ENCODE measurements at regions not wholly inside any gene's neighbourhood (a gene's known extent, or its start where the extent isn't known, plus 50 kb on each side); places are given as distances from the start of the nearest gene placed in this dataset.

- ATAC-seq (no peak), DNase-seq (no peak)
- no peak overlapping the region for H3K4me3 ChIP-seq
- intact Hi-C loops (cut with DNase I): no loop called here
- no peaks in the 10 kb centered on the region for H3K27me3 ChIP-seq
- no peak for TF ChIP-seq POLR2A (IDR thresholded peaks at IDR 0.05)
- no peak for TF ChIP-seq CTCF (IDR thresholded peaks at IDR 0.05)
- H3K27ac ChIP-seq: no peak overlapping the region
- H3K9me3 ChIP-seq: no peaks in the 10 kb centered on the region
- WGBS, 2 donors: 72 to 85% methylated on average over 2 of the region's 2 CpGs
- H3K4me1 ChIP-seq: no peaks in the 10 kb centered on the region
- H3K36me3 ChIP-seq (replicated peaks in 1 of 2; ENCODE audit: insufficient read depth in 1 of 2, low read depth in 2 of 2): no peaks in the 10 kb centered on the region
These were observed 2223.0 kb downstream of the MAT2B start for GRCh38 chr5:165728425-165728824.

- Histone ChIP-seq H3K4me1 (no peaks in the 10 kb centered on the region), H3K9me3 (peaks cover 0 to 7% (median 0%) of the 10 kb centered on the region in 3 donors), H3K27ac (no peak overlapping the region), H3K27me3 (no peaks in the 10 kb centered on the region), H3K4me3 (no peak overlapping the region), H3K36me3 (replicated peaks in 1 of 2; ENCODE audit: insufficient read depth in 1 of 2, low read depth in 2 of 2) (no peaks in the 10 kb centered on the region)
- ATAC-seq (no peak), DNase-seq (no peak)
- TF ChIP-seq POLR2A (IDR thresholded peaks at IDR 0.05): no peak
- TF ChIP-seq CTCF (IDR thresholded peaks at IDR 0.05): no peak
- intact Hi-C loops (cut with DNase I): no loop called here
- 35 to 81% methylated on average over 1 of the region's 1 CpG for whole genome bisulfite sequencing, 2 donors
These were observed 2230.0 kb downstream of the MAT2B start for GRCh38 chr5:165735388-165735787.

GRCh38 chr5:165739079-165739741 lies 2233.8 kb downstream of the MAT2B start:
- WGBS, 2 donors: 74 to 77% methylated on average over 8 of the region's 8 CpGs
- H3K4me1 ChIP-seq: no peaks in the 10 kb centered on the region
- ATAC-seq: no peak
- no peaks in the 10 kb centered on the region for H3K27me3 ChIP-seq
- H3K4me3 ChIP-seq: no peak overlapping the region
- no peak overlapping the region for H3K27ac ChIP-seq
- intact Hi-C loops (cut with DNase I): no loop called here
- no peaks in the 10 kb centered on the region for H3K36me3 ChIP-seq (replicated peaks in 1 of 2; ENCODE audit: insufficient read depth in 1 of 2, low read depth in 2 of 2)
- no peak for TF ChIP-seq POLR2A (IDR thresholded peaks at IDR 0.05)
- no peak for TF ChIP-seq CTCF (IDR thresholded peaks at IDR 0.05)
- H3K9me3 ChIP-seq: peaks cover 0 to 7% (median 0%) of the 10 kb centered on the region in 3 donors
- no peak for DNase-seq

- ATAC-seq (no peak), DNase-seq (no peak)
- Histone ChIP-seq H3K4me3 (no peak overlapping the region), H3K4me1 (peaks cover 9% of the 10 kb centered on the region), H3K27ac (no peak overlapping the region), H3K9me3 (no peaks in the 10 kb centered on the region), H3K36me3 (replicated peaks in 1 of 2; ENCODE audit: insufficient read depth in 1 of 2, low read depth in 2 of 2) (no peaks in the 10 kb centered on the region), H3K27me3 (no peaks in the 10 kb centered on the region)
- no peak for TF ChIP-seq POLR2A (IDR thresholded peaks at IDR 0.05)
- no peak for TF ChIP-seq CTCF (IDR thresholded peaks at IDR 0.05)
- intact Hi-C loops (cut with DNase I): no loop called here
- WGBS, 2 donors: 73 to 77% methylated on average over 4 of the region's 4 CpGs
These were observed 2252.4 kb downstream of the MAT2B start for GRCh38 chr5:165757791-165758190.

GRCh38 chr5:165775111-165775510 lies 2269.7 kb downstream of the MAT2B start:
- intact Hi-C loops (cut with DNase I): no loop called here
- Histone ChIP-seq H3K36me3 (replicated peaks in 1 of 2; ENCODE audit: insufficient read depth in 1 of 2, low read depth in 2 of 2) (no peaks in the 10 kb centered on the region), H3K27ac (no peak overlapping the region), H3K27me3 (no peaks in the 10 kb centered on the region), H3K4me1 (no peaks in the 10 kb centered on the region), H3K4me3 (no peak overlapping the region), H3K9me3 (no peaks in the 10 kb centered on the region)
- no peak for ATAC-seq
- no peak for DNase-seq
- no peak for TF ChIP-seq POLR2A (IDR thresholded peaks at IDR 0.05)
- TF ChIP-seq CTCF (IDR thresholded peaks at IDR 0.05): no peak
- 73 to 86% methylated on average over 2 of the region's 2 CpGs for WGBS, 2 donors
